GM18861 (cell line): ENCODE measurements at regions not wholly inside any gene's neighbourhood (a gene's known extent, or its start where the extent isn't known, plus 50 kb on each side); places are given as distances from the start of the nearest gene placed in this dataset.
"Not testable (repeated sequence)": the region's sequence is repeated elsewhere in the genome, so short reads cannot be mapped to it uniquely, and the experiment has no call there.

Experiments
- ATAC-seq: cut with Tn5 transposase; IDR thresholded peaks from one replicate; pipeline ENCODE4 v1.9.1; 2021; ENCODE audit not compliant: unreplicated experiment

GRCh38 chr5:21071986-21072385, 1084.0 kb upstream of the CDH18 start:
- ATAC-seq: no peak

- ATAC-seq: no peak
Observed at GRCh38 chr5:21071421-21071820, 1083.4 kb upstream of the CDH18 start.

DNA sequence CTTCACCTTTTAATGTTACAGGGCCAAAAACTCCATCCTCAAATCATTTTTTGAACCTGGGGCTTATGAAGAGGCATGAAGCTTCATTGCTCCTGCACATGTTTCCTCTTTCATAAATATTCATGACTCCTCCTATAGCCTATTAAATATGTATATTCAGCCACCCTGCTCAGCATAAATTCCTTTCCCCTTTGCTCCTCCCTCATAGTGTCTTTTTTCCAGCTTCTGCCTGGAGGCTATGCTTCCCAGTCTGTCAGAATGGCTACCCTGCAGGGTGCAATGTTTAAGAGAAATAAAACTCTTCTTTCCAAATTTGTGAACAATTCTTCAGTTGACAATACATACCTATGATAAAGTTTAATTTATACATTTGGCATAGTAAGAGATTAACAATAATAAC, 1082.9 kb upstream of the CDH18 start:
- no peak for ATAC-seq

DNA sequence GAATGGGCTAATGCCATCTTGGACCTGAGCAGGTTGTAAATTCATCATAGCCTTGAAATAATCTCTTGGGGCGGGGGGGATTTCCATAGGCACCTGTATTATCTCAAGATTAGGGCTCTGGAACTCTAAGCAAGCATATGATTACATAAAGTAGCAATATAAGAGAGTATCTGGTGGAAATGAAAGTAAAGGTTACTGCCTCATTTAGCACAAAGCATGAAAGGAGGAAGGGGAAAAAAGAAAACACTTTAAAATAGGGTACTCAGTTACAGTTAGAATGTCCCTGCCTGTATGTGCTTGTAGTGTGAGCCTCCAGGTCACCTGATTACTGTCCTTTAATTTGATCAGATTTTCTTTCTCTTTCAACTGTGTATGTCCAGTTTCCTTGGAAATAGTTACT, 1079.7 kb upstream of the CDH18 start:
- ATAC-seq: no peak

- ATAC-seq: no peak
Observed at GRCh38 chr5:21063146-21063545, 1075.1 kb upstream of the CDH18 start.

GRCh38 chr5:21058289-21058688, 1070.3 kb upstream of the CDH18 start:
- peak; percentile 98 for ATAC-seq

- no peak for ATAC-seq
Observed at GRCh38 chr5:21051945-21052344, 1063.9 kb upstream of the CDH18 start.

GRCh38 chr5:21049901-21050300, 1061.9 kb upstream of the CDH18 start:
- ATAC-seq: no peak

- ATAC-seq: no peak
Observed at GRCh38 chr5:21030981-21031380, 1043.0 kb upstream of the CDH18 start.

- no peak for ATAC-seq
Observed at GRCh38 chr5:21024966-21025365, 1037.0 kb upstream of the CDH18 start.

DNA sequence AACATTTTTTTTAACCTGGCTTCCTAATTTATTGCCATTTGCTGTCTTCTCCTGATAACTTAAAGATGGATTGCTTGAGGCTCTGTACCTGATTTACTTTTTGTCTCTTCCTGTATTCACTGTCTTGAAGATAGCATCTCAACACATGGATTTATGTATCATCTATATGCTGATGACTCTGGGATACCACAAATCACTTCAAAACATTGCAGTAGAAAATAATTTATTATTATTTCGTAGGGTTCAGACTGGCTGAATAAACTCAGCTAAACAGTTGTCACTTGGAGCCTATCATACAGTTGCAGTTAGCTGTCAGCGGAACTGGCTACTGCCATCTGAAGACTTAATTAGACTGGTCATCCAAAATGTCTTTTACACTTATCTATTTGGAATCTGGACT, 1025.2 kb upstream of the CDH18 start:
- ATAC-seq: no peak

GRCh38 chr5:21007781-21008180, 1019.8 kb upstream of the CDH18 start:
- ATAC-seq: no peak

GRCh38 chr5:20988933-20989332, 1000.9 kb upstream of the CDH18 start:
- ATAC-seq: not testable (repeated sequence)

DNA sequence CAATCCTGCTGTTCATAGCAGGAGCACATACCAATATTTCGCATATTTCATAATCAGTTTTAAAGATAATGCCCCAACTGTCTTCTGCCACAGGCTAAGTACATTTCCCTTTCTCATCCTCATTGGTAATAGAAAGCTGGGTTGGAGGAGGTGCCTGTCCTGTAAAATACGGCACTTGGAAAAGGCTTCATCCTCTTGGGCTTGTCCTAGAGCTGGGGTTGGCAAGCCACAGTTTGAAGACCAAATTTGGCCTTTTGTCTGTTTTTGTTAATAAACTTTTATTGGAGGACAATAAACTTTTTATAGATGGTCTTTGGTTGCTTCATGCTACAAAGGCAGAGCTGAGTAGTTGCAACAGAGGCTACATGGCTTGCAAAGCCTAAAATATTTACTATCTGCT, 997.8 kb upstream of the CDH18 start:
- no peak for ATAC-seq

DNA sequence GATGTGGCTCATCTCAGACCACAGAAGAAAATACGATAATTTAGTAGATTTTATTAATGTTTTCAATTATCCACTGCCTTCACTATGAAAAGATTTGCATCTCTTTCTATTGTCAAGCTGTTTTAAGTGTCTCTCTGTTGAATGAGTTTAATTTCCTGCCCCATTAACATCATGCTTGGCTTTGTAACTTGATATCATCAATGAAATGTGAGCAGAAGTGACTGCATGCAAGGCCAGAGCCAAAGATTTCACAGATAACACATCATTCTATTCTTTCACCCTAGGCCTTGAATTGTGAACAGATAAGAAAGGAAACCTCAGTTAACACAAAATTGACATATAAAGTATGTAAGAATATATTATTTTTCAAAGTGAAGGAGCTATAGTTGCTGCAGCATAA, 986.4 kb upstream of the CDH18 start:
- ATAC-seq: no peak

DNA sequence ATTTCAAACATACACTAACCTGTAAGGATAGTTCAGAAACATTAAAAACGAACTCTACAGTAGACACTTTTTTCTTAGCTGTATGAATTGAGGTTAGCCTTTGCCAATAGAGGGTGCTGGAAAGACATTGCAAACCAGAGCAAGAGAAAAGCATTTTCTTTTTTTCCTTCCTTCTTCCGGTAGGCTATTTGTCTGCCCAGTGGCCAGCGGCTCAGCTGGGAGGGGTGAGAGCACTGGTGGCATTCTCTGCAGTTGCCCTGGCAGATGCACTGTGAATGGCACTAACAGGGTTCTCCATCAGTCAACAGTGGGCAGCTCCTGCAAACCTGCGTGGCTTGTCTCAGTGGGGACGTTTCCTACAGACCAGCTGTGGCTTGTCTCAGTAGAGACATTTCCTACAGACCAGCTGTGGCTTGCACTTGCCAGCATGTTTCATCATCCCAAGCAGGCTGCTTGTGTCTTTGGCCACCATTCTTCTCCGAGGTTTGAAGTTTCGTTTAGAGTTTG, 984.5 kb upstream of the CDH18 start:
- peak; percentile 70 for ATAC-seq

DNA sequence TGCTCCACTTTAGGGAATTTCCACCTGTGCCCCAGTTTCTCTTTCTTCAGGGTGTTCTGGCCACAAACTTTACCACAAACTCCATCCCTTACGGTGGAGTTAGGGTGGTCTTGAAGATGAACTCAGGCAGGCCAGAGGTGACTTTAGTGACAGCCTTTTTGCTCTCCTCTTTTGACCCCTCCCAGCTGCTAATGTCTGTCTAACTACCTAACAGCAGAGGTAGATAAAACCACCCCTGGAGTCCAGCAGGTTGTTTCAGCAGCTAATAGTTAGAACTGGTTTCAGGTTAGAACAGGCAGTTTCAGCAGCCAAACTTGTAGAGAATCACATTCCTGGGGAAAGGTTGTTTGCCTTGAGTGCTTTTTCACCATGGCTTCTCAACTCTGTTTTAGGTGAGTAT, 971.3 kb upstream of the CDH18 start:
- ATAC-seq: no peak

GRCh38 chr5:20958641-20959040, 970.6 kb upstream of the CDH18 start:
- no peak for ATAC-seq

- no peak for ATAC-seq
Observed at GRCh38 chr5:20956134-20956533, 968.1 kb upstream of the CDH18 start.

GRCh38 chr5:20949636-20950035, 961.6 kb upstream of the CDH18 start:
- ATAC-seq: no peak

DNA sequence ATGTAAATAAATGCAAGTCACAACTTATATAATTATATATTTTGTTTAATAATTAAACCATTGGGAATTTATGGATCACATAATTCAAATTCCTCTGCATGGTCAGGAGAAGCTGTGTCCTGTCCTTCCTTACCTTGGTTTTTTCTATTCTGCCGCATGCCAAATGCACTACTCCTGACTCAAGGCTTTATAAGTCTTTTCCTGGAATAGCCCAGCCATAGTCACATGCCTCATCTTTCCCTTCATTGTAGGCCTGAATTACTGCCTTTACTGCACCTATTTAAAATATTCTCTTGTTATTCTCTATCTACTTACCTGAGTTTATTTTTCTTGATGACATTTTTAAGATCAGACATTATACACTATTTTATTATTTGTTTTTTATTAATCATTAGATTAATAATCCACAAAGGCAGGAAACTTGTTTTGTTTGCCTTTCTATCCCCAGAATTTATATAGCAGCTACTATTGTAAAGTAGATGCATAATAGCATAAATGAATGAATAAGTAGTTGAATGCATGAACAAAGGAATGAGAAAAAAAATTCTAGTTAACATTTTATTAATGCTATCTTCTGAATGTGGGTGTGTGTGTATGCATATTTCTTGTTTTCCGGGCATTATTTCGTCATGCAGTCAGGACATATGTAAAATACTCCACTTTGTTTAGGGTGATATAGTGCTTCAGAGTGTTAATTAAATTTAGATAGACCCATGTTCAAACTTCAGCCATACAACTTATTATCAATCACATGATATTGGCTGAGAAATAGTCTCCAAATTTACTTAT, 955.4 kb upstream of the CDH18 start:
- not testable (repeated sequence) for ATAC-seq

- ATAC-seq: not testable (repeated sequence)
Observed at GRCh38 chr5:20942603-20943002, 954.6 kb upstream of the CDH18 start.

- ATAC-seq: not testable (repeated sequence)
Observed at GRCh38 chr5:20940786-20941185, 952.8 kb upstream of the CDH18 start.
